WTC11 (cell line): ENCODE measurements at regions not wholly inside any gene's neighbourhood (a gene's known extent, or its start where the extent isn't known, plus 50 kb on each side); places are given as distances from the start of the nearest gene placed in this dataset.

Experiments used
- CBFB ChIP-seq: sonication (generic); formaldehyde crosslinking; IDR thresholded peaks from 2 replicates; pipeline ENCODE4 v1.8.1; 2022; ENCODE audit warnings: mild to moderate bottlenecking, low read depth, missing genetic modification reagents
- CTCF ChIP-seq: fragments of 200-600 bp; IDR thresholded peaks from 2 replicates; pipeline ENCODE4 v1.8.0; 2022; ENCODE audit warnings: antibody characterized with exemption
- ESRRA ChIP-seq: sonication (generic); formaldehyde crosslinking; IDR thresholded peaks from 2 replicates; pipeline ENCODE4 v1.8.1; 2022; ENCODE audit warnings: mild to moderate bottlenecking, missing genetic modification reagents, borderline replicate concordance
- JUN ChIP-seq: sonication (generic); formaldehyde crosslinking; IDR thresholded peaks from 2 replicates; pipeline ENCODE4 v1.8.0; 2023; ENCODE audit warnings: mild to moderate bottlenecking, missing genetic modification reagents
- MAX ChIP-seq: sonication (generic); formaldehyde crosslinking; IDR thresholded peaks from 2 replicates; pipeline ENCODE4 v1.8.0; 2022; ENCODE audit warnings: mild to moderate bottlenecking, missing genetic modification reagents
- MXD4 ChIP-seq: fragments of 250-450 bp; sonication (Bioruptor Pico); IDR thresholded peaks from 2 replicates; pipeline ENCODE4 v1.8.0; 2021; ENCODE audit warnings: mild to moderate bottlenecking, moderate library complexity, borderline replicate concordance
- NFE2L1 ChIP-seq: sonication (generic); formaldehyde crosslinking; IDR thresholded peaks from 2 replicates; pipeline ENCODE4 v1.8.1; 2023; ENCODE audit warnings: missing genetic modification reagents
- SP1 ChIP-seq: sonication (generic); formaldehyde crosslinking; conservative IDR thresholded peaks from 2 replicates; pipeline ENCODE4 v1.8.1; 2022; ENCODE audit warnings: missing genetic modification reagents
- TCF7 ChIP-seq: sonication (generic); formaldehyde crosslinking; IDR thresholded peaks from 2 replicates; pipeline ENCODE4 v1.8.0; 2022; ENCODE audit warnings: mild to moderate bottlenecking, low read depth, missing genetic modification reagents, moderate library complexity
- TEAD4 ChIP-seq: sonication (generic); formaldehyde crosslinking; IDR thresholded peaks from 2 replicates; pipeline ENCODE4 v1.8.0; 2022; ENCODE audit warnings: mild to moderate bottlenecking, missing genetic modification reagents
- ZBTB21 ChIP-seq: sonication (generic); formaldehyde crosslinking; IDR thresholded peaks from 2 replicates; pipeline ENCODE4 v1.8.1; 2023; ENCODE audit warnings: mild to moderate bottlenecking, missing genetic modification reagents, borderline replicate concordance
- ZNF219 ChIP-seq: sonication (generic); formaldehyde crosslinking; IDR thresholded peaks from 2 replicates; pipeline ENCODE4 v1.8.0; 2023; ENCODE audit warnings: missing genetic modification reagents, mild to moderate bottlenecking, borderline replicate concordance
- ZNF416 ChIP-seq: fragments of 250-450 bp; sonication (Bioruptor Pico); IDR thresholded peaks from 2 replicates; pipeline ENCODE4 v1.9.0; 2021; ENCODE audit warnings: mild to moderate bottlenecking, inconsistent platforms
- ZNF423 ChIP-seq: fragments of 250-450 bp; sonication (Bioruptor Pico); IDR thresholded peaks from 2 replicates; pipeline ENCODE4 v2.1.2; 2022; ENCODE audit warnings: mild to moderate bottlenecking, moderate library complexity

GRCh38 chr14:75366963-75367362 lies 60.9 kb upstream of the JDP2 start:
- TF ChIP-seq CTCF, result no peak
- no peak for TF ChIP-seq ZNF219 (CRISPR knock-in tag)
- no peak for TF ChIP-seq TEAD4 (CRISPR knock-in tag)
- no peak for TF ChIP-seq ZNF423
- TF ChIP-seq MAX (CRISPR knock-in tag), result no peak
- TF ChIP-seq SP1 (CRISPR knock-in tag), result no peak
- no peak for TF ChIP-seq TCF7 (CRISPR knock-in tag)
- TF ChIP-seq CBFB, result no peak
- no peak for TF ChIP-seq JUN (CRISPR knock-in tag)
- TF ChIP-seq NFE2L1 (CRISPR knock-in tag), result no peak
- no peak for TF ChIP-seq MXD4 (CRISPR knock-in tag)
- no peak for TF ChIP-seq ESRRA (CRISPR knock-in tag)
- TF ChIP-seq ZNF416 (CRISPR knock-in tag), result no peak
- TF ChIP-seq ZBTB21 (CRISPR knock-in tag), result no peak
